Stimulated activated CD4-positive, alpha-beta T cell treated with anti-CD3 and anti-CD28 coated beads, Interleukin-1b, Interleukin-23, amount 100 ng/mL, for 48 hours (primary cell): ENCODE measurements at regions not wholly inside any gene's neighbourhood (a gene's known extent, or its start where the extent isn't known, plus 50 kb on each side); places are given as distances from the start of the nearest gene placed in this dataset.
"Not testable (repeated sequence)": the region's sequence is repeated elsewhere in the genome, so short reads cannot be mapped to it uniquely, and the experiment has no call there.

Source experiments
- DNase-seq: peaks from one replicate; pipeline ENCODE4 v3.0.0-alpha.2; 2020

DNA sequence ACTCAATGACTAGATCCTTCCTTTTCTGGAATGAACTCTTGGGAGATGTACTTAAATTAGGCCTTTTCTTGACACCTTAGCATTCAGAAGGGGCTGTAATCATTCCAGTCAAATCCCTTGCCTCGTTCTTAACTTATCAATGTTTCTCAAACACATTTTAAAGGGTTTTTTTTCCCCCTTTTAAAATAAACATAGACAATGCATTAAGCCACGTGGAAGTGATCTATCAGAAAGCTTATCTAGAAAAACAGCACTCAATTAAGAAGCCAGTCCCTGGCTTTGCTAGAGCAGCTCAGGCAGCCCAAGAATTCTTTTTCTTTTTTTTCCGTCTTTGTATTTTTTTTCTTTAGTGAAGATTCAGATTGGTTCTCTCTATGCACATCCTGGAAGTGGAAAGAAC is 118.2 kb downstream of the PCDH7 start:
- DNase-seq: no peak

DNA sequence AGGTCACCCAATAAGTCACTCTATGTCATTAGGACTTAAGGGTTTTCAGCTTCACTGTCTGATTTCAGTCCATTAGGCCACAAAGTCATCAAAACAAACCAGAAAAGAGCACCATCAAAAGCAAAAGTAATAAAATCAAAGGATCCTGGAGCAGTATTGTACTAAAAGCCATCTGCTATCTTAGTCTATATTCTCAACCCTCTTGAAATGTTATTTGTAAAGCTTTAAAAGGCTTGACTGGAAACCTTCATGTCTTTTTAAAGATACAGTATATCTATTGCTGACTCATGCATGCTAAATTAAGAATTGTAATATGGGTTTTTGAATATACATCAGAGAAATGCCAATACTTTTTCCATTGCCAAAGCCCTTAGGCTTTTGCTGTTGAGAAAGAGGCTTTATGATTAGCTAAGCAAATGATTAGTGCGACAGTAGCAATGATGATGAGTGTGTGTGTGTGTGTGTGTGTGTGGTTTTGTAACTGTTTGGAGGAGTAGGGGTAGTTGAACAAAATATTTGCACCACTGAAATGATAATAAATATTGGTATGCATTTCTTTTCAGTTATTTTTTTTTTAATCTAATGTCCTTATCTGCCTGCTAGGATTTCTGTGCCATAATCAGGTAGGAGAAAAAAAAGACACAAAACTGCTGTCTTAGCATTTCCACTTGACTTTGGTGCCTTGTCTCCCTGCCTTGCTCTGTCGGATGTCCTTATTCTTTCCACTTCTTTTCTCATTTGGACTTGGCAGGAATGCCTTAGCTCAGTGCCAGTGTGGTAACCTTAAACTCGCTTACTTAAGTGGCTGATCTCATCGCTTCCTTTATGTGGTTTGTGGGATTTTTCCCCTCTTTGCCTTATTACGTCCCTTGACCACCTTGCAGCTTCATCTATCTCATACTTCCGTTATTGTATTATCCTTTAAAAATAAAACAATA is 119.7 kb downstream of the PCDH7 start:
- no peak for DNase-seq

DNA sequence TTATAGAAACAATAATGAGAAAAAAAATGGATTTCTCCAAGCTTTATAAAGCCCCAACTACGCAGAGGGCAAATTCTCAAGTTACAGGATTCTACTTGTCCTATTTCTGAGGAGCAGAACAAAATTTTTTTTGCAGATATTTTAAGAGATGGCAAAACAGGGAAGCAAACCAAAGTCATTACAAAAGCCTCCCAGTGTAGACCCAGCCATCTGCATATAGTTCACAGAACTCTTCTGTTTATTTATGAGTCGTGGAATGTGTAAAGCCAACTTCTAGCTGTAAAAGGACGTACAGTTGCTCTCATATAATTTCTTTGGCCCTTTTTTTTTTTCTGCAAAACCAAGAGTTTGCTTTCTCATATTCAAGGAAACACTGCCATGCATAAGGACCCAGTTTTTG is 120.4 kb downstream of the PCDH7 start:
- DNase-seq: no peak

GRCh38 chr4:30842142-30842541 is 122.0 kb downstream of the PCDH7 start:
- no peak for DNase-seq

GRCh38 chr4:30842689-30843088 is 122.5 kb downstream of the PCDH7 start:
- DNase-seq: no peak

DNA sequence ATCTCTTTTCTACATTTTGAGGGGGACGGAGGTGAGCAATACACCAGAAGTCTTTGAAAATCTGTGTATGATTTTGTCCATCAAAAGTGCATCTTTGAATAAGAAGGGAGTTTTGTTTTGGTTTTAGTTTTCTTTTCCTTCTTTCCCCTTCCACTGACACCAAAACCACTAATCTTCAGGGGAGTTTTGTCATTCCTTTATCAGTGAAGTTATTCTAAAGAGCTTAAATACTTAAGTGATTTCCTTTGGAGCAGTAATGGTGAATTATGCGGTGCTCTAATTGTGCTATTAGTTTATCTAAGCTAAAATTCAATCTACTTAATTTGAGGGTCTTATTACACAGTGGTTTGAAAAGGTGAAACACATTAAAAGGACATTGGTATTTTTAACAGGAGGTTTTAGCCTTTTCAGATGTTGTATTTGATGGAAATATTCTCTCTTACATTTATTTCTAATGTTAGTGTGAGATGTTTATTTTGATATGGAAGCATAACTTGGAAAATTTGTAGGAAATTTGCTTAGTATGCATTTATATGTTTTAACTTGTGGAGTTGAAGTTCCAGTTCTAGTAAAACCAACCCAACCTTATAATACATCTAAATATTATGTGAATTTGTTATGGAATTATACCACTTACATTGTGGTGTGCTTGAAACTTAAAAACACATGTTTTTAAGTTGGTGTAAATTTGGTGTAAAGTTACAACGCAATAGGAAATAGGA is 124.9 kb downstream of the PCDH7 start:
- DNase-seq: no peak

DNA sequence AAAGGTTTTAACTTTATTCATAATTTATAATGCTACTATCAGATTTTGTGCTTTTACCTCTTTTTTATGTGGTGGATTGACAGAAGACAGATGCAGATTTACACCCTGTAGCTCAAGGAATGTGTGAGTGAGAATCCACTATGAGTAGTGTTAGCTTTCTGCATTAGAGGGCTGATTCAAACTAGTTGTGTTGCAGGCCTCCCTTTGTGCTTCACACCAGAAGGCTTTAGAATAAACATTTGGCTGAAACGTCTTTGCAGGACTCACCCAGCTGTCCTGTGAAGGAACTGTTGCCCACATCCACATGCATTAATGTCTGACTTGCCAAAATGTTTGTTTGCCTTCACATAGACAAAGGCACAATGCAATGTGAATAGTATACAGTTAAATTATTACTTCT is 127.0 kb downstream of the PCDH7 start:
- no peak for DNase-seq

- no peak for DNase-seq
Measured at GRCh38 chr4:30847958-30848357, 127.8 kb downstream of the PCDH7 start.

DNA sequence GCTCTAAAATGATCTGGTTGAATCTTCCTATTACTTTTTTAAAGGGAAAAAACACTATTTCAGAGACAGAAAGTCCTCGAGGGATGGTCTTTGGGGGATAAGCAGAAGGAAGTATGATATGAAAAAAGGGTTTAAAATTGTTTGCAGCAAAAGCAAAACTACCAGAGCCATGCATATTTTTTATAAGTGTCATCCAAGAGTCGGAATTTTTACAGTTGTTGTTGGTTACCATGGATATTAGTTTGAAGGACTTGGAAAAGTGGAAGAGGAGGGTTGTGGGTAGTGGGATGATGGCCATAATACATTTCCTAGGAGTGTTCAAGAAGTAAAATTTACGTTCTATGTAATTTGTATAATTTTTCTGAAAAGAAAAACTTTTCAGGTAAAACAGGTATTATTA is 134.4 kb downstream of the PCDH7 start:
- no peak for DNase-seq

GRCh38 chr4:30855232-30855631 is 135.1 kb downstream of the PCDH7 start:
- no peak for DNase-seq

DNA sequence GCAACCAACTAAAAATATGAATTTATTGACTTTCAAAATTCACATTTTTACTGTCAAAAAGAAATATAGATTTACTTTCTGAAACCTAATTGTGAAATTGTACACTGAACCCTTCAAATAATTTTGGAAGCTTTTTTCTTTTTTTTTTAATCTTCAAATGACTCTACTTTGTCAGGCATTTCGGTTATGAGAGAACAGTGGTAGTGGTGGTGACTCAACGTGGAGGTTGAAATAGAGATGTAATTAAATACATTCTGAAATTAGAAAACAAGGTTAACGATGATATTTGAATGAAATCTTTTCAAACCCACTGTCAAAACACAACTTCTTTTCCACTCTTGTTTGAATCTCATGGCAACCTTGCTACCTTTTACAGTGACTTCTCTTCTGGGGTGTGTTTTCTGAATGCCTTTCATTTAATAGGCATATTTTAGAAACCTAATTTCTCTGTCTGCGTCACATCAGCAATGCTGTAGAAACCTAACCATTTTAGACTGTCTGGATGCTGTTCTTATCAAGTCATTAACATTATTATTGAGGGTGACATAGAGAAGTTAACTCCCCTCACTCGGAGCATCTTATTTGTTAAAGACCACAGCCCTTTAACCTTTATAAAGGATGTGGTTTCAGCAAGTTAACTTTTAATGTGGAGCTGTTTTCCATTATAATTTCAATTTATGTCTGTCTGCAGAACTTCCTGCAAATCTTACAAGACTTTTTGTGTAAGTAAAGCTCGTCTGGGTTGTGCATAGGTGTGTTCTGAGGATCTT is 136.8 kb downstream of the PCDH7 start:
- no peak for DNase-seq

- DNase-seq: no peak
Measured at GRCh38 chr4:30860978-30861377, 140.8 kb downstream of the PCDH7 start.

DNA sequence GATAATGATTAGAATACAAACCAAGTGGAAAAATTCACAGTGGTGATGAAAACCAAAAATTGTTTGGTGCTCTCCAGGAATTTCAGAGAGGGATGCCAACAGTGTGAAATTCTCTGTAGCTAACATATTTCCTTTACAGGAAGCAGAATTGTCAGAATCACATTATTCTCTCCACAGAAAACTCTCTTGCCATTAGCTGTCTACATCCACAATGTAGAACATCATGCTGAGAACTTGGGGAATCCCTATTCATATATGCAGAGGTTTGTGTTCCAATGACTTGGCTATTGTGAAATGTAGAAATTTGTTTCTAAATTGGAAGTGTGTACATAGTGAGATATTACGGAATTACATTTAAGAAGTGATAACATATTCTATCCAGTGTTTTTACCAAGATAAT is 142.0 kb downstream of the PCDH7 start:
- DNase-seq: no peak

DNA sequence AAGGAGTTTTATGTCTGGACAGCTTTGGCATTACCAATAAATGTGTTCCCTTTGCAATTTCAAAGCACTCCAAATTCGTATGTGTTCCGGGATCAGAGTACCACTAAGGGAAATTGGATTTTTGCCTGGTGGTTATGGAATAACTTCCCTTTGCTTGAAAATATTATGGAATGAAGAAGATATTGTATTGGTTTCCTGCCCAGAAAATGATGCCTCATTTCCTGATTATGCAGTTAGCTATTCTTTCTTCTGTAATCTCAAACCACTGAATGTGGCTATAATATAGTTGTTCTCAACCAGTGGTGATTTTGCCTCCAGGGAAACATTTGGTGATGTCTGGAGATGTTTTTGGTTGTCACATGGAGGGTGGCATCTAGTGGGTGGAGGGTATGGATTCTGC is 142.9 kb downstream of the PCDH7 start:
- DNase-seq: no peak

- DNase-seq: no peak
Measured at GRCh38 chr4:30865691-30866090, 145.5 kb downstream of the PCDH7 start.

GRCh38 chr4:30866346-30866745 is 146.2 kb downstream of the PCDH7 start:
- DNase-seq: no peak

- no peak for DNase-seq
Measured at GRCh38 chr4:30866907-30867306, 146.7 kb downstream of the PCDH7 start.

DNA sequence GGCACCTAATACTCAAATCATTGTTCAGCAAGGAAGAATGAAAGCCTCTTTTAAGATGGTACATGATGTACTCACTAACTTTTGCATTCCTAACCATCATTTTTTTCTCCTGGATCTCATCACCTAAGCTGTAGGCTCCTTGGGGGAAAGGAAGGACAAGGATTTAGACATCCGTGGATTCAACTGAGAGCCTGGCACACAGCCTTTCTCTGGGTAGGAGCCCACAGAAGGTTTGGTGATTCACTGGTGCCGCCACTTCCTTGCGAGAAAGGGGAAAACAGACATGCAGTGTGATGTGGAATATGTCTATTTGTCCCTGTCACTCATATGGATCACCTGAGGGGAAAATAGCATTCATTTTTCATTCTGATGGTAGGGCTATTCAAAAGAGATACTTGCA is 147.3 kb downstream of the PCDH7 start:
- no peak for DNase-seq

DNA sequence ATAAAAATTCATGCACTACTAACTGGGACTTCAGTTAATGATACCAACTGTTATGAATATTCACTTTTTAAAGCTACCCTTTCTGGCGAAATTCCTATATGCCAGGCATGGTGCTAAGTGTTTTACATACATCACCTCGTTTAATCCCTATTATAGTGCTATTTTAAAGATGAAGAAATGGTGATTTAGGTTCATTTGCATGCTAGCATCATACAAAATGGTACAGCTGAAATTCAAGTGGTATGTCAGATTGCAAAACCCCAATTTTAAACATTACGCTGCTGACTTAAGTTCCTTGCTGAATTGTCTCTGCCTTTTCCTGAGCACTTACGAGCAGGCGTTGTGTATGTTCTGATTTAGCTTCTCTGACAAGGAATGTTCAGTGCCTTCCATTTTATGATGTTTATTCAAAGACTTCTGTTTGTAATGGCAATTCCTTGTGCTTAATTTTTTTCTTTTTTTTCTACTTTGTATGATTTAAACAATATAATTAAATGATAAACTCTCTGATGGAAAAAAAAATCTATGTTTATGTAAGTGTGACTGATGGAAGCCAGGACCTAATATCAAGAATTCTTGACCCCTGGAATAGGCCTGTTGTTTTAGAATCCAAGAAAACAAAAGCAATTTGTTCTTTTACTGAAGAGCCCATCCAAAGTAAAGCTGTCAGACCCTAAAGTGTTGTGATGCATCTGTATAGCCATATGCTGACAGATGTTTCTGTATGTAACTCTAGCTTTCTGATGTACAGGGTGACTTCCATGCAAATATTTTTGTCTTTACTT is 148.1 kb downstream of the PCDH7 start:
- no peak for DNase-seq

DNA sequence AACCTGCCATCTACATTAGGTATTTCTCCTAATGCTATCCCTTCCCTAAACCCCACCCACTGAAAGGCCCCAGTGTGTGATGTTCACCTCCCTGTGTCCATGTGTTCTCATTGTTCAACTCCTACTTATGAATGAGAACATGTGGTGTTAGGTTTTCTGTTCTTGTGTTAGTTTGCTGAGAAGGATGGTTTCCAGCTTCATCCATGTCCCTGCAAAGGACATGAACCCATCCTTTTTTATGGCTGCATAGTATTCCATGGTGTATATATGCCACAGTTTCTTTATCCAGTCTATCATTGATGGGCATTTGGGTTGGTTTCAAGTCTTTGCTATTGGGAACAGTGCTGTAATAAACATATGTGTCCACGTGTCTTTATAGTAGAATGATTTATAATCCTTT is 149.2 kb downstream of the PCDH7 start:
- DNase-seq: not testable (repeated sequence)

DNA sequence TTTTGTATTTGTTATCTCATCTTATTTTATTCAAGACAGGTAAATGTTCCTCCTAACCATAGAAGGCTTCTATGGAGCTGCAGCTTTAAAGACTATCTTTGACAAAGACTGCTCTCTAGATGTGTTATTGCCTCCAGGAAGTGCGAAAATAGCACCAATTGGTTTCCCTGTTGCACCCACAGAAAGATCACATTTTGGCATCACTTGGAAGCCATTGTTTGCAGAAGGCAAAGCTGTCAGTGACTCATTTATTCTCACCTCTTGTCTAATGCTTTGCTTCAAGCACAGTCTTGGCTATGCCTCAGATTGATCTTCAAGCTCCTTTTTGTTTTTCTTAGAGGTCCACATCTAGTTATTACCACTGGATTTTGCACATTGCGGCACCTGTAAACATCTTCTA is 150.3 kb downstream of the PCDH7 start:
- DNase-seq: no peak

GRCh38 chr4:30875658-30876269 is 155.6 kb downstream of the PCDH7 start:
- DNase-seq: no peak
